NB4 (cell line): ENCODE measurements at regions not wholly inside any gene's neighbourhood (a gene's known extent, or its start where the extent isn't known, plus 50 kb on each side); places are given as distances from the start of the nearest gene placed in this dataset.

ENCODE experiments used
- DNase-seq: peaks from one replicate; pipeline ENCODE4 v3.0.0; 2010; ENCODE audit warnings: low read depth
- H3K4me3 ChIP-seq: one replicate; pipeline ENCODE4 v1.5.1; 2011; ENCODE audit warnings: mild to moderate bottlenecking, low read depth, low read length, moderate library complexity
- MAX ChIP-seq: IDR thresholded peaks from 2 replicates; pipeline ENCODE4 v1.6.1; 2011; ENCODE audit warnings: low read depth, low read length
- MYC ChIP-seq: IDR thresholded peaks from 2 replicates; pipeline ENCODE4 v1.6.1; 2011; ENCODE audit warnings: low read depth, low read length
- POLR2A ChIP-seq: IDR thresholded peaks from 2 replicates; pipeline ENCODE4 v1.6.1; 2011; ENCODE audit warnings: mild to moderate bottlenecking; ENCODE audit not compliant: insufficient read length; ENCODE audit errors: extremely low read depth
- TF ChIP-seq, protein P1 (sequence below): IDR thresholded peaks from one replicate; pipeline ENCODE4 v1.5.1; 2012; ENCODE audit warnings: low read depth, low read length

DNA sequence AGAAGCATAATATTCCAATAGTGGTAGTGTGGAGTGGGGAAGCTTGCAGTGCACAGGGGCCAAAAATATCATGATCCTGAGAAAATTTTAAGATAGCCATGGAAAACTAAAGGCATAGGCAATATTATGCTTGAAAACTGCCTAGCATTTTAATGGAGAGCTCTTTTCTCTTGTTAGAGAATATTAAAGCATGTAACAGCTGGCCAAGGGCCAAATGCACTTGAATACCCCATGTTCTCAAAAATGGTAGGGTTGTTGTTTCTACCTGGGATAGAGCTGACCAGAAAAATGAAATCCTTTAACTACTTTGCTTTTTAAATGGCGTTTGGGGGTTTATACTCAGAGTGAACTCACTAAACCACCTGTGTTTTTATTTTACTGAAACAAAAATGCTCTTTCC, 739.6 kb upstream of the SLIT2 start:
- TF ChIP-seq POLR2A (no peak), MYC (no peak), MAX (no peak)
- TF ChIP-seq, protein P1, sequence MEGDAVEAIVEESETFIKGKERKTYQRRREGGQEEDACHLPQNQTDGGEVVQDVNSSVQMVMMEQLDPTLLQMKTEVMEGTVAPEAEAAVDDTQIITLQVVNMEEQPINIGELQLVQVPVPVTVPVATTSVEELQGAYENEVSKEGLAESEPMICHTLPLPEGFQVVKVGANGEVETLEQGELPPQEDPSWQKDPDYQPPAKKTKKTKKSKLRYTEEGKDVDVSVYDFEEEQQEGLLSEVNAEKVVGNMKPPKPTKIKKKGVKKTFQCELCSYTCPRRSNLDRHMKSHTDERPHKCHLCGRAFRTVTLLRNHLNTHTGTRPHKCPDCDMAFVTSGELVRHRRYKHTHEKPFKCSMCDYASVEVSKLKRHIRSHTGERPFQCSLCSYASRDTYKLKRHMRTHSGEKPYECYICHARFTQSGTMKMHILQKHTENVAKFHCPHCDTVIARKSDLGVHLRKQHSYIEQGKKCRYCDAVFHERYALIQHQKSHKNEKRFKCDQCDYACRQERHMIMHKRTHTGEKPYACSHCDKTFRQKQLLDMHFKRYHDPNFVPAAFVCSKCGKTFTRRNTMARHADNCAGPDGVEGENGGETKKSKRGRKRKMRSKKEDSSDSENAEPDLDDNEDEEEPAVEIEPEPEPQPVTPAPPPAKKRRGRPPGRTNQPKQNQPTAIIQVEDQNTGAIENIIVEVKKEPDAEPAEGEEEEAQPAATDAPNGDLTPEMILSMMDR, result no peak
- DNase-seq, result no peak
- no peak overlapping the region for H3K4me3 ChIP-seq

DNA sequence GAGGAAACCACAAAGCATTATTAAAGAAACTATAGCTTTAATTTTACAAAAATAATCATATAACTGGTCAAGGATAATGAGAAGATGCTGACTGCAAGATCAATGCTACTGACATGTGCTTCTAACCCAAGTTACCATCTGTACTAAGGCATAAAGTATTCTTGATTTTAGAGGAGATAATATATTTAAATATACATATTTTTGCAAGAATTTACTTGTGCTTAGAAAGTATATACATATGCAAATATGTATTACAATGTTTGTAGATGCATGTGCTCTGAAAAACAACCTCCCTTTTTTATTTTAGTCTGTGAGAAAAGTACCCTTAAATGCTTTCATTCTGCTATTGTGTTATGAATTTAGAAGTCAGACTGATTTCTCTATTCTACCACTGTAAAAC, 740.7 kb upstream of the SLIT2 start:
- no peak for TF ChIP-seq MAX
- TF ChIP-seq, protein P1, result no peak
- TF ChIP-seq POLR2A, result no peak
- TF ChIP-seq MYC, result no peak
- DNase-seq, result no peak
- H3K4me3 ChIP-seq, result no peak overlapping the region

DNA sequence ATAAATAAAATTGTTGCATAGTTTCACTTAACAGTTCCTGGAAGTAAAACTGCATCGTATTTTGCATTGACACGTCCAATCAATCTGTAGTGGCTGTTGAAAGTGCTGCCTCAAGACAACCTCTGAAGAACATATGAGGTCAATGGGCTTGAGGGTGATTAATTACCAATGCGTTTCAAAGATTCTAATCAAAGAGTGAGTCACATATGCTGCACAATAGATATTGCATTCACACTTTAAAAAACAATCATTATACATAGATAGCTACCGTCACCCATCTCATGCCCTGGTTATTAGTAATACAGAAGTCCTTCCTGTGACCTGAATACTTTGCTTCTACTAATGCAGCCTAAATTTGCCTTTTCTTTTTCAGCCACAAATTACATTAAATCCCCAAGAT, 743.3 kb upstream of the SLIT2 start:
- no peak for TF ChIP-seq MYC
- no peak for TF ChIP-seq MAX
- TF ChIP-seq POLR2A, result no peak
- TF ChIP-seq, protein P1, result no peak
- no peak overlapping the region for H3K4me3 ChIP-seq
- DNase-seq, result no peak

DNA sequence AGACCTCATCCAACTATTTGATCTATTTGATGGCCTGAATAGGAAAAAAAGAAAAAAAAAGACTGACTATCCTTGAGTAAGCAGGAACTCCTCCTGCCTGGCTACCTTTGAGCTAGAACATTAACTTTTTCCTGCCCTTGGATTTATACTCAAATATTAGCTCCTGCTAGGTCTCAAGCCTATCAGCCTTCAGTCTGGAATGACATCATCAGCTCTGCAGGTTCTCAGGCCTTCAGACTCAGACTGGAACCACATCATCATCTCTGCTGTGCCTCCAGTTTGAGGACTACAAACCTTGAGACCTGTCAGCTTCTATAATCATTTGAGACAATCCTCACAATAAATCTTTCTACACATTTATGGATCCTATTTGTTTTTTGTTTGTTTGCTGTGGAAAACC, 754.0 kb upstream of the SLIT2 start:
- no peak for DNase-seq
- TF ChIP-seq POLR2A (no peak), MYC (no peak), MAX (no peak)
- TF ChIP-seq, protein P1, result no peak
- H3K4me3 ChIP-seq, result no peak overlapping the region

GRCh38 chr4:19496756-19497155, 754.9 kb upstream of the SLIT2 start:
- DNase-seq, result no peak
- no peak overlapping the region for H3K4me3 ChIP-seq
- no peak for TF ChIP-seq MYC
- no peak for TF ChIP-seq POLR2A

GRCh38 chr4:19494961-19495360, 756.7 kb upstream of the SLIT2 start:
- TF ChIP-seq MYC (no peak), POLR2A (no peak), MAX (no peak)
- TF ChIP-seq, protein P1, result no peak
- H3K4me3 ChIP-seq, result no peak overlapping the region
- DNase-seq, result no peak
